DMS79 (cell line): ENCODE measurements at regions not wholly inside any gene's neighbourhood (a gene's known extent, or its start where the extent isn't known, plus 50 kb on each side); places are given as distances from the start of the nearest gene placed in this dataset.
"Not testable (repeated sequence)": the region's sequence is repeated elsewhere in the genome, so short reads cannot be mapped to it uniquely, and the experiment has no call there.

Source experiments
- DNase-seq: peaks from one replicate; lab custom pipeline; 2025; lab: John Stamatoyannopoulos, UW

- DNase-seq, result no peak
Observed at GRCh38 chr6:27669624-27670301, 196.9 kb upstream of the ZNF184 start.

DNA sequence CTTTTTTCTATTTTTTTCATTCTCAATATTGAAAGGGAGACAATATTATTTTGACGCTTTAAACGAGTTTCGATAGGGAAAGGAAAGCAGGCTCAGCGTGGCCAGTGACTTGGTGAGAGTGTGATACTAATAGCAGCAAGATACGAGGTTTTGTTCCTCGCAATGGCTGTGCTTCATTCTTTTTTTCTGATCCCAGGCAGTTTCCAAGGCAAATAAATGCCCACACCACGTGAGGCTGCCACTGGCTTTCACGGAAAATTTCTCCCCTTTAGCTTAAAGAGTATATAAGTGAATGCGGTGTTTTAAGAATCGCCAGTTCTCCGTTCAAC, 196.4 kb upstream of the ZNF184 start:
- DNase-seq, result no peak

DNA sequence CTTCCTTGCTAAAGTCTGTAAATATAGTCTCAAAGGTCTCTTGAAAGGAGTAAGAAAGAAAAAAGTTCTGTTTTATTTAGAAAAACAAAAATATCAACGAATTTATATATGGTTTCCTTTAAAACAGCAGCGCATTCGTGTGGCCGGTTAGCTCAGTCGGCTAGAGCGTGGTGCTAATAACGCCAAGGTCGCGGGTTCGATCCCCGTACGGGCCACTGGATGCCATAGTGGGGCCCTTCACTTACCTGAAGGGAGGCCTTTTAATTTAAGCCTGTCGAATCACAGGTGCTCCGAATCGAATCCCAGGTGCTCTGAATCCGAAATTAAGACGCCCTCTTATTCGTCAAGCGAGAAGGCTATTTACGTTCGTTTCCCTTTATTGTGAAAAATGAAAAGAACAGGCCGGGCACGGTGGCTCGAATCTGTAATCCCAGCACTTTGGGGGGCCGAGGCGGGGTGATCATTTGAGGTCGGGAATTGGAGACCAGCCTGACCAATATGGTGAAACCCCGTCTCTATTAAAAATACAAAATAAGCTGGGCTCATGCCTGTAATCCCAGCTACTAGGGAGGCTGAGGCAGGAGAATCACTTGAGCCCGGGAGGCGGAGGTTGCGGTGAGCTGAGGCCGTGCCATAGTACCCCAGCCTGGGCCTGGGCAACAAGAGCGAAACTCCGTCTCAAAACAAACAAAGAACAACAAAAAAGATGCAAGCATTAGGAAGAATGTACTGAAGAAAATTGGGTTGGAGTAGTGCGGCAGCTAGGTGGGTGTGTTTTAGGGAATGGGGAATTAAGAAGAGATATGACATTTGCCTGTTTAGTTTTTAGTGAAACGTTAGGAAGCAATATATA, 195.8 kb upstream of the ZNF184 start:
- peak; percentile 4 for DNase-seq

DNA sequence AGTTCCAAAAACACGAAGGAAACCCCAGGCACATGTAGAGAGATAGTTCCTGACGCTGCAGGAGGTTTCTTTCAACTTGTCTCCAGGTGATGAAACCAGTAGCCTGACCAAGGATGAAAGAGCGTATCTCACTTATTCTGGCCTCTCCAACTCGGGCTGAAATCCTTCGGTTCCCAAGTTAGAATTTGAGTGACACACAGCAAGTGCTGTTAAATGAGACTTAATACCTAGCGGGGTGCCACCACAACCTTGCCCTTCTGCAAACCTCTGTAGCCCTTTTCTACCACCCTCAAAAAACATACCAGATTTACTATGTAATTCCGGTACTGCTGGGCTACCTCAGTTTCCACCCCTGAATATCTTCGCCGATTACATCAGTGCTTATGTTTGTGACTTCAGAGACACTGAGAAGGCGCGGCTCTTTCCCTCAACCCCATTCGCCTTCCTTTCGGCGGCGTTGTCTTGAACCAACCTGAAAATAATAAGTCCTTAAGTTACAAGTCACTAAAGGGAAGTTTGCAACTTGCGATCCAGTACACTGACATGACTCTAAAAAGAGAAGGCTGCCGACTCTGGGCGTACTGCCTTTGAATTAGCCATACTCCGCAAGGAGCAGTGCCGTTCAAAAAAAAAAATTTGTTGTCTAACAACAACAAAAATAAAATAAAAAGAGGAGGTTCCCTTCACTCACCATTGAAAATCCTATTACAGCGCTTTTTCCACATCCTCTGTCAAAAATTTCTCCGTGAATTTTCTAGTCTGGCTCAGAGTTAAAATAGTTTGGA, 194.9 kb upstream of the ZNF184 start:
- no peak for DNase-seq

- DNase-seq, result no peak
Observed at GRCh38 chr6:27667016-27667656, 194.2 kb upstream of the ZNF184 start.

DNA sequence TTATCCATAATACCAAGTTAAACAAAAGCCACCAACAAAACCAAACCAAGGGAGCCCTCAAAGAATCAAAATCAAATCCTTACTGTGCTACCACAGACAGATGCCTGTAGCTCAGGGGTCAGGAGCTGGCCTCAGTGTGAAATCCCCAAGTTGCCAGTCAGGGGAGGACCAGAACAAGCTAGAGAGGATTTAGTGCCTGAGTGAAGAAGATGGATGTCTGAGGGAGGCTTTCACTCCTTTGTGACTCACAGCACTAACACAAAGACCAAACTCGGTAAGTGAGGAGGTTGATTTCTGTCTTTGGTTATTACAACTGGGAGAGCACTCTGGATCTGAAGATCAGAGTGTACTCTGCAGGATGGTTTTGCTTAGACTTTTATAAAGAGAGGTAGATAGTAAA, 189.9 kb upstream of the ZNF184 start:
- DNase-seq, result no peak

GRCh38 chr6:27662212-27662611, 189.3 kb upstream of the ZNF184 start:
- not testable (repeated sequence) for DNase-seq

- DNase-seq, result not testable (repeated sequence)
Observed at GRCh38 chr6:27653143-27653825, 180.4 kb upstream of the ZNF184 start.

- no peak for DNase-seq
Observed at GRCh38 chr6:27651371-27651732, 178.4 kb upstream of the ZNF184 start.

DNA sequence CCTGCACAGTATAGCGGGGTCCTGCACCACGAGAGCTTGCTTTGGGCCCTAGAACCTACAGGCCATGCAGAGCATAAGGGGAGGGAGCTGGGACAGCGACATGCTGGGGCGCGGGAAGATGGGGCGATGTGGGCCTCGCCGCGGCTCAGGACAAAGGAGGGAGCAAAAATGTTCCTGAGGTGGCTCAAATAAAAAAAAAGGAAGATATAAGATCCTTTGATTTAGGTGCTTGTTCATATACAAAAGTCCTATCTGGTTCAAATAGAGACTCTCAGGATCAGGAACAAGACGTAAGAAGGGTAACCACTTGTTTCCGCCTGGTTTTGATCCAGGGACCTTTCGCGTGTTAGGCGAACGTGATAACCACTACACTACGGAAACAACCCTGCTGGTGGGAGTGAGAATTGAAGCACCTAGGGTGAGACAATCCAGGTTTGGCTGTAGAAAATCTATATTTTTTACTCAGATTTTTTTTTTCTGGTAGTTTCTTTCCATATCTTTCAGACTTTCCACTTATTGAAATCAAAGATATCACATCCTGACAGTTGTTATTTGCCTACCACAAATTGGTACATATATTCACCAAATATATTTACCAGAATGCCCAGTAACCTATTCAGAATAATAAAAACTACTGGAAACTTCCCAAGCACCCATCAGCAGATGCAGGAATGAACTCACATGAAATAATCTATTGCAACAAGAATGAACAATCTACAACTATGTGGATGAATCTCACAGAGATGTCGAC, 177.9 kb upstream of the ZNF184 start:
- no peak for DNase-seq

DNA sequence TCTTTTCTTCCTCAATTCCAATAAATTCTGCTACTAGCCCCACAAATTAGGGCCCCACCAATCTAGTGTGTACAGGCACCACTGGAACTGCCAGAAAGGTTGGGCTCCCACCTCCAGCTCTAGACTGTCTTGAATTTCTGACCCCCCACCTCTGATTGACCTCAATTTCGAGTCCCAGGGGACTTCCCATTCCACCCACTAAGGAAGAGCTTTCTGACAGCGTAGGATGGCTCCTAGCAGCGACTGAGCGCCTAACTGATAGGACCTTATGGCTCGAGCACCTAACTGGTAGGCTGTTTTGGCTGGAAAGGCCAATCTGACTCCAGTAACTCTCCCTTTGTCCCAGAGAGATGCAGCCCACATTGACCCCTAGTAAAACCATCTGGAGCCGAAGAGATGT, 171.6 kb upstream of the ZNF184 start:
- no peak for DNase-seq

DNA sequence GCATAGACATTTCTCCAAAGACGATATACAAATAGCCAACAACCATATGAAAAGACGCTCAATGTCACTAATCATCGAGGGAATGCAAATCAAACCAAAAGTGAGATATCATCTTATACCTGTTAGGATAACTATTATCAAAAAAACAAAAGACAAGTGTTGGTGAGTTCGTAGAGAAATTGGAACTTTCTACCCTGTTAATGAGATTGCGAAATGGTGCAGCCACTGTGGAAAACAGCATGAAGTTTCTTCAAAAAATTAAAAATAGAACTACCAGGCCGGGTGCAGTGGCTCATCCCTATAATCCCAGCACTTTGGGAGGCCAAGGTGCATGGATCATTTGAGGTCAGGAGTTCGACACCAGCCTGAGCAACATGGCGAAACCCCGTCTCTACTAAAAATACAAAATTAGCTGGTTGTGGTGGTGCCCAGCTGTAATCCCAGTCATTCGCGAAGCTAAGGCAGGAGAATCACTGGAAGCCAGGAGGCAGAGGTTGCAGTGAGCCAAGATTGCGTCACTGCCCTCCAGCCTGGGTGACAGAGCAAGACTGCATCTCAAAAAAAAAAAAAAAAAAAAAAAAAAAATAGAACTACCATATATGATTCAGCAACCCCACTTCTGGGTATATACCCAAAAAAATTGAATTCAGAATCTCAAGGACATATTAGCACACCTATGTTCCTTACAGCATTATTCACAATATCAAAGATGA, 170.0 kb upstream of the ZNF184 start:
- no peak for DNase-seq

- not testable (repeated sequence) for DNase-seq
Observed at GRCh38 chr6:27635886-27636285, 163.0 kb upstream of the ZNF184 start.

GRCh38 chr6:27633221-27633688, 160.3 kb upstream of the ZNF184 start:
- not testable (repeated sequence) for DNase-seq

- DNase-seq, result no peak
Observed at GRCh38 chr6:27631609-27631916, 158.7 kb upstream of the ZNF184 start.

GRCh38 chr6:27630727-27631608, 158.1 kb upstream of the ZNF184 start:
- no peak for DNase-seq

DNA sequence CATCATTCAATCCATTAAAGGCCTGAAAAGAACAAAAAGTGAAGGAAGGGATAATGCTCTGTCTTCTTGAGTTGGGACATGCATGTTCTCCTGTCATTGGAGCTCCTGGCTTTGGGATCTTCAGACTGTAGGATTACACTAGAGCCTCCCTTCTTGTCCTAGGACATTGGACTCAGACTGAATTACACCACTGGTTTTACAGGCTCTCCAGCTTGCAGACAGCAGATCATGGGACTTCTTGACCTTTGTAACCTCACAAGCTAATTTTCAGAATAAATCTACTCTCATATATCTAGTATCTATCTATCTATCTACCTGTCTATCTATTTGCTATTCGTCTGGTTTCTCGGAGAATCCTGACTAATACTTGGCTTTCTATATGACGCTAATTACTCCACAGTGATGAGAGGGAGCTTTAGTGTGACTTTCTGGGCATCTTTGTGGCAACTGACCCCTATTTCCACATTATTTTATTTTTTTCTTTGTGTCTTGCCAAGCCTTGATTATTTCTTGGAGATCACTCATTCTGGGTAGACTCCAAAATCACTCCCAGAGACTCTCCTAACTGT, 151.9 kb upstream of the ZNF184 start:
- no peak for DNase-seq

- no peak for DNase-seq
Observed at GRCh38 chr6:27623103-27623502, 150.2 kb upstream of the ZNF184 start.

DNA sequence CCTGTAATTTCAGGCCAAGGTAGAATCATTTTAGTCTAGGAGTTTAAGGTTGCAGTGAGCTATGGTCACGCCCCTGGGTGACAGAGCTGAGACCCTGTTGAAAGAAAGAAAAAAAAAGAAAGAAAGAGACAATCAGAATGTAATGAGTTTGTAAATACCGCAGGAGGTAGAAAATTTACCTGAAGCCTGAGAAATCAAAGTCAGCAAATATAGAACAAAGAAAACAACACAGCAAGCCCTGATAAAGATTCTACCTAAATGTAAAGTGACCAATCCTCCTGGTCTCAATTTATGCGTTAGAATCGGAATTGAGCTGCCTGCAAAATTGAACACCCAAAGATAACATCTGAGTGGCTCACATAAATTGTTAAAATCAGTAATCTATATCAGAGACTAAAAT, 146.5 kb upstream of the ZNF184 start:
- DNase-seq, result no peak
